GM12865 (cell line): ENCODE measurements at regions not wholly inside any gene's neighbourhood (a gene's known extent, or its start where the extent isn't known, plus 50 kb on each side); places are given as distances from the start of the nearest gene placed in this dataset.
"Not testable (repeated sequence)": the region's sequence is repeated elsewhere in the genome, so short reads cannot be mapped to it uniquely, and the experiment has no call there.

Experiments
- DNase-seq: peaks from one replicate; pipeline ENCODE4 v3.0.0; 2010; ENCODE audit warnings: low read depth
- H3K4me3 ChIP-seq: 2 replicates; pipeline ENCODE4 v1.5.1; 2011; ENCODE audit warnings: mild to moderate bottlenecking, low read depth, low read length, control low read depth
- CTCF ChIP-seq: IDR thresholded peaks from 2 replicates; pipeline ENCODE4 v1.5.1; 2011; ENCODE audit warnings: low read length, control low read depth, low read depth, inconsistent platforms; ENCODE audit not compliant: insufficient read depth; ENCODE audit errors: missing control alignments

GRCh38 chr6:90463359-90463758 is 123.5 kb downstream of the MAP3K7 start:
- no peak for TF ChIP-seq CTCF
- peak; percentile 45 for DNase-seq
- no peak overlapping the region for H3K4me3 ChIP-seq

GRCh38 chr6:90462102-90462501 is 124.8 kb downstream of the MAP3K7 start:
- H3K4me3 ChIP-seq = no peak overlapping the region
- DNase-seq = no peak
- no peak for TF ChIP-seq CTCF

- H3K4me3 ChIP-seq = no peak overlapping the region
- no peak for TF ChIP-seq CTCF
- no peak for DNase-seq
These were observed 125.5 kb downstream of the MAP3K7 start for GRCh38 chr6:90461383-90461782.

- no peak overlapping the region for H3K4me3 ChIP-seq
- DNase-seq = no peak
- no peak for TF ChIP-seq CTCF
These were observed 126.8 kb downstream of the MAP3K7 start for GRCh38 chr6:90460051-90460450.

GRCh38 chr6:90459225-90459758 is 127.6 kb downstream of the MAP3K7 start:
- no peak for TF ChIP-seq CTCF
- no peak overlapping the region for H3K4me3 ChIP-seq
- DNase-seq = no peak

- DNase-seq = peak; percentile 46
- TF ChIP-seq CTCF = no peak
- H3K4me3 ChIP-seq = no peak overlapping the region
These were observed 128.3 kb downstream of the MAP3K7 start for GRCh38 chr6:90458353-90459224.

GRCh38 chr6:90457867-90458259 is 129.0 kb downstream of the MAP3K7 start:
- H3K4me3 ChIP-seq = no peak overlapping the region
- TF ChIP-seq CTCF = no peak
- no peak for DNase-seq

GRCh38 chr6:90456997-90457866 is 129.6 kb downstream of the MAP3K7 start:
- H3K4me3 ChIP-seq, DNase-seq: not testable (repeated sequence)
